Keratinocyte (primary cell): ENCODE measurements at regions not wholly inside any gene's neighbourhood (a gene's known extent, or its start where the extent isn't known, plus 50 kb on each side); places are given as distances from the start of the nearest gene placed in this dataset.

ENCODE experiments used
- DNase-seq: peaks from one replicate; pipeline ENCODE4 v3.0.0-alpha.2; 2011; ENCODE audit warnings: low read depth, missing footprints, low spot score
- FAIRE-seq: peaks from 2 replicates; lab custom pipeline; 2011; peaks lifted over from hg19 to GRCh38; lab: Jason Lieb, UNC
- H2AFZ ChIP-seq: 2 replicates; pipeline ENCODE4 v1.6.0; 2012; ENCODE audit warnings: low read length, control low read depth, inconsistent platforms; ENCODE audit not compliant: control insufficient read depth
- H3K27ac ChIP-seq: 2 replicates; pipeline ENCODE4 v1.5.1; 2011; ENCODE audit warnings: low read length; ENCODE audit not compliant: control insufficient read depth, insufficient read depth
- H3K27me3 ChIP-seq: 3 replicates; pipeline ENCODE4 v1.6.0; 2011; ENCODE audit warnings: low read length; ENCODE audit not compliant: control insufficient read depth, insufficient read depth; ENCODE audit errors: extremely low read depth
- H3K36me3 ChIP-seq, 2 experiments: 2 replicates in 1 of 2; 3 replicates in 1 of 2; pipeline ENCODE4 v1.5.1; 2011; ENCODE audit warnings: low read length in 2 of 2, mild to moderate bottlenecking in 1 of 2; ENCODE audit not compliant: control insufficient read depth in 2 of 2, insufficient read depth in 2 of 2; ENCODE audit errors: extremely low read depth in 1 of 2
- H3K4me1 ChIP-seq: 3 replicates; pipeline ENCODE4 v1.5.1; 2011; ENCODE audit warnings: low read length; ENCODE audit not compliant: control insufficient read depth, insufficient read depth; ENCODE audit errors: extremely low read depth
- H3K4me2 ChIP-seq: 3 replicates; pipeline ENCODE4 v1.6.0; 2011; ENCODE audit warnings: low read depth, low read length; ENCODE audit not compliant: control insufficient read depth, insufficient read depth; ENCODE audit errors: extremely low read depth
- H3K4me3 ChIP-seq, 3 experiments: fragments of 200-600 bp in 1 of 3; sonication (generic) in 1 of 3; 2 replicates in 2 of 3; 3 replicates in 1 of 3; pipeline ENCODE4 v1.5.1; 2011 to 2016; ENCODE audit warnings: low read length in 3 of 3, mild to moderate bottlenecking in 3 of 3, control low read depth in 2 of 3, inconsistent platforms in 1 of 3, low read depth in 1 of 3, mixed read lengths in 1 of 3, mixed run types in 1 of 3, moderate library complexity in 1 of 3; ENCODE audit not compliant: control insufficient read depth in 2 of 3, insufficient read depth in 2 of 3; ENCODE audit errors: extremely low read depth in 1 of 3
- H3K79me2 ChIP-seq: 2 replicates; pipeline ENCODE4 v1.6.0; 2012; ENCODE audit warnings: low read length; ENCODE audit not compliant: control insufficient read depth, insufficient read depth
- H3K9ac ChIP-seq: 3 replicates; pipeline ENCODE4 v1.6.0; 2011; ENCODE audit warnings: low read length; ENCODE audit not compliant: control insufficient read depth, insufficient read depth; ENCODE audit errors: extremely low read depth
- H3K9me1 ChIP-seq: 3 replicates; pipeline ENCODE4 v1.6.0; 2011; ENCODE audit warnings: low read length; ENCODE audit not compliant: control insufficient read depth, insufficient read depth; ENCODE audit errors: extremely low read depth
- H3K9me3 ChIP-seq: 2 replicates; pipeline ENCODE4 v1.5.1; 2012; ENCODE audit warnings: low read depth, low read length; ENCODE audit not compliant: control insufficient read depth
- H4K20me1 ChIP-seq: 3 replicates; pipeline ENCODE4 v1.6.0; 2011; ENCODE audit warnings: low read length; ENCODE audit not compliant: control insufficient read depth, insufficient read depth; ENCODE audit errors: extremely low read depth
- CTCF ChIP-seq, 3 experiments: IDR thresholded peaks in 1 of 3; conservative IDR thresholded peaks in 1 of 3; optimal IDR thresholded peaks in 1 of 3; 2 replicates in 2 of 3; 3 replicates in 1 of 3; pipeline versions ENCODE3 to v1.5.1; 2011; ENCODE audit warnings: low read length in 3 of 3, mild to moderate bottlenecking in 3 of 3, moderate library complexity in 2 of 3, control low read depth in 1 of 3, inconsistent platforms in 1 of 3; ENCODE audit not compliant: insufficient read depth in 2 of 3; ENCODE audit errors: extremely low read depth in 1 of 3
- EZH2 ChIP-seq: IDR thresholded peaks from one replicate; pipeline ENCODE4 v1.6.1; 2012; ENCODE audit warnings: inconsistent platforms, mild to moderate bottlenecking, low read length, moderate library complexity
- dilution Hi-C: fragments of 300-500 bp; cut with MboI; formaldehyde crosslinking; loops from one replicate; pipeline ENCODE4 v1.7.0; 2020; ENCODE audit warnings: low sequenced_read_pairs; ENCODE audit not compliant: extremely low pct_ligation_motif_present

- H4K20me1 ChIP-seq: no peaks in the 10 kb centered on the region
- H3K9ac ChIP-seq: no peak overlapping the region
- DNase-seq (no peak), FAIRE-seq (no peak)
- H3K4me1 ChIP-seq: no peaks in the 10 kb centered on the region
- no peaks in the 10 kb centered on the region for H3K9me3 ChIP-seq
- H3K79me2 ChIP-seq: no peaks in the 10 kb centered on the region
- H3K27me3 ChIP-seq: no peaks in the 10 kb centered on the region
- no peak overlapping the region for H3K4me2 ChIP-seq
- no peak overlapping the region for H3K27ac ChIP-seq
- TF ChIP-seq EZH2 (no peak), CTCF (optimal IDR thresholded peaks at IDR 0.05 in 1 of 3, IDR thresholded peaks at IDR 0.05 in 1 of 3, conservative IDR thresholded peaks at IDR 0.05 in 1 of 3; ENCODE audit: extremely low read depth in 1 of 3, insufficient read depth in 2 of 3, low read length in 3 of 3) (no peak)
- dilution Hi-C loops: no loop called here
- no peaks in the 10 kb centered on the region for H3K36me3 ChIP-seq
- no peaks in the 10 kb centered on the region for H3K9me1 ChIP-seq
- H3K4me3 ChIP-seq: no peak overlapping the region
- H2AFZ ChIP-seq: no peak overlapping the region
These were observed 321.6 kb upstream of the FZD8 start for GRCh38 chr10:35963685-35964084.

GRCh38 chr10:35961501-35961900, 319.4 kb upstream of the FZD8 start:
- H3K9me3 ChIP-seq: no peaks in the 10 kb centered on the region
- H3K4me1 ChIP-seq: no peaks in the 10 kb centered on the region
- dilution Hi-C loops: no loop called here
- no peaks in the 10 kb centered on the region for H3K27me3 ChIP-seq
- H4K20me1 ChIP-seq: no peaks in the 10 kb centered on the region
- H3K4me3 ChIP-seq: no peak overlapping the region
- no peaks in the 10 kb centered on the region for H3K36me3 ChIP-seq
- no peak for DNase-seq
- no peaks in the 10 kb centered on the region for H3K9me1 ChIP-seq
- H3K79me2 ChIP-seq: no peaks in the 10 kb centered on the region
- FAIRE-seq: no peak
- no peak overlapping the region for H3K4me2 ChIP-seq
- H2AFZ ChIP-seq: no peak overlapping the region
- TF ChIP-seq CTCF (optimal IDR thresholded peaks at IDR 0.05 in 1 of 3, IDR thresholded peaks at IDR 0.05 in 1 of 3, conservative IDR thresholded peaks at IDR 0.05 in 1 of 3; ENCODE audit: extremely low read depth in 1 of 3, insufficient read depth in 2 of 3, low read length in 3 of 3) (no peak), EZH2 (no peak)
- no peak overlapping the region for H3K27ac ChIP-seq
- H3K9ac ChIP-seq: no peak overlapping the region
